GM12878 (cell line): ENCODE measurements at regions not wholly inside any gene's neighbourhood (a gene's known extent, or its start where the extent isn't known, plus 50 kb on each side); places are given as distances from the start of the nearest gene placed in this dataset.

Experiments used
- TF ChIP-seq, protein P1 (sequence below): IDR thresholded peaks from 2 replicates; pipeline ENCODE4 v1.6.1; 2011; ENCODE audit warnings: borderline replicate concordance, low read depth, mild to moderate bottlenecking, moderate library complexity, mixed read lengths, low read length; ENCODE audit not compliant: insufficient read depth; ENCODE audit errors: extremely low read length
- TF ChIP-seq, protein P2 (sequence below): IDR thresholded peaks from 2 replicates; pipeline ENCODE4 v1.6.1; 2011; ENCODE audit warnings: low read depth, low read length, improper control_type of control experiment, borderline replicate concordance

DNA sequence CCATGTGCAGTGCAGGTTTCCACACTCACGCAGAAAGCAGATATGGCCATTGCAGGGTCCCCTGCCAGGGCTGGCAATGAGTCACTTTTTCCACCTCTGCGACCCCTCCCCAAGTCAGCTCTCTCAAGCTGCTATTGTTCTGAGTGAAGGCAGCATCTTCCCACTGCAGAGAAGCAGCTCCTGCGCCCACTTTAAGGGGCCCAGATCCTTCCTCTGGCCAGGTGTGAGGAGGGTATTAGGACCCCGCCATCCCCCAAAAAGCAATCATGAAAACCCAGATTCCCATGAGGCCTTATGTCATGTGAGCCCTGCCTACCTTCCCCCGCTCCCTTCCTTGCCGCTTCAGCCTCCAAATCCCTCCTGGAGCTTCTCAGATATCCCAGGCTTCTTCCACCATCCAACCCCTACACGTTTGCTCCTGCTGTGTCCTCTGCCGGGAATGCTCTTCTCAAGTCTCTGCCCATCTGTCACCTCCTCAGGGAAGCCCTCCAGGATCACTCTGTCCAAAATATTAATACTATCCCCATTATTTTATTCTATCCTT lies 220.3 kb downstream of the NFATC2 start:
- TF ChIP-seq, protein P1, sequence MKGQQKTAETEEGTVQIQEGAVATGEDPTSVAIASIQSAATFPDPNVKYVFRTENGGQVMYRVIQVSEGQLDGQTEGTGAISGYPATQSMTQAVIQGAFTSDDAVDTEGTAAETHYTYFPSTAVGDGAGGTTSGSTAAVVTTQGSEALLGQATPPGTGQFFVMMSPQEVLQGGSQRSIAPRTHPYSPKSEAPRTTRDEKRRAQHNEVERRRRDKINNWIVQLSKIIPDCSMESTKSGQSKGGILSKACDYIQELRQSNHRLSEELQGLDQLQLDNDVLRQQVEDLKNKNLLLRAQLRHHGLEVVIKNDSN = no peak
- TF ChIP-seq, protein P2, sequence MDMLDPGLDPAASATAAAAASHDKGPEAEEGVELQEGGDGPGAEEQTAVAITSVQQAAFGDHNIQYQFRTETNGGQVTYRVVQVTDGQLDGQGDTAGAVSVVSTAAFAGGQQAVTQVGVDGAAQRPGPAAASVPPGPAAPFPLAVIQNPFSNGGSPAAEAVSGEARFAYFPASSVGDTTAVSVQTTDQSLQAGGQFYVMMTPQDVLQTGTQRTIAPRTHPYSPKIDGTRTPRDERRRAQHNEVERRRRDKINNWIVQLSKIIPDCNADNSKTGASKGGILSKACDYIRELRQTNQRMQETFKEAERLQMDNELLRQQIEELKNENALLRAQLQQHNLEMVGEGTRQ = no peak
